ENCODE measurements at regions not wholly inside any gene's neighbourhood (a gene's known extent, or its start where the extent isn't known, plus 50 kb on each side); places are given as distances from the start of the nearest gene placed in this dataset.
"Not testable (repeated sequence)": the region's sequence is repeated elsewhere in the genome, so short reads cannot be mapped to it uniquely, and the experiment has no call there.

- no peak for DNase-seq
Measured at GRCh38 chr5:92977846-92978540, 603.0 kb downstream of the NR2F1-AS1 start.

- DNase-seq = no peak
Measured at GRCh38 chr5:92976156-92976555, 604.9 kb downstream of the NR2F1-AS1 start.

DNA sequence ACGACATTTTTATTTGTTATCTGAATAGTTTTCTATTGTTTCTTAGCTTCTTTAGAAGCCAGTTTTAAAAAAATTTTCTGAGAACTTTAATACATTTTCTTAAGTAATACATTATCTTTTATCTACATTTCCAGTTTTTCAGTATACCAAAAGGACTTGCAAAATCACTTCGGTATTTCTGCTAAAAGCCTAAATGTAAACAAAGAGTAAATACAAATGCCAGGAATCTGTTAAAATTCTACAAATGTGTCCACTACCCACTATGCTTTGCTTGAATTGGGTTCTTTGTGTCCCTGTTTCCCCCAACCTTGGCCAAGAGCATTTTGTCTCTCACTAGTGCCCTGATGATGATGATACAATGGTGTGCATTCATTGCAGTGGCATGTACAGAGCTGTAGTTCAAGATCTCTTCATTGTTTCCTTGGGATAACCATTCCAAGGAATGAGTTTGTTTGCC, 611.2 kb downstream of the NR2F1-AS1 start:
- no peak for DNase-seq

- no peak for DNase-seq
Measured at GRCh38 chr5:92969191-92969780, 611.7 kb downstream of the NR2F1-AS1 start.

- DNase-seq = no peak
Measured at GRCh38 chr5:92963800-92964199, 617.2 kb downstream of the NR2F1-AS1 start.

DNA sequence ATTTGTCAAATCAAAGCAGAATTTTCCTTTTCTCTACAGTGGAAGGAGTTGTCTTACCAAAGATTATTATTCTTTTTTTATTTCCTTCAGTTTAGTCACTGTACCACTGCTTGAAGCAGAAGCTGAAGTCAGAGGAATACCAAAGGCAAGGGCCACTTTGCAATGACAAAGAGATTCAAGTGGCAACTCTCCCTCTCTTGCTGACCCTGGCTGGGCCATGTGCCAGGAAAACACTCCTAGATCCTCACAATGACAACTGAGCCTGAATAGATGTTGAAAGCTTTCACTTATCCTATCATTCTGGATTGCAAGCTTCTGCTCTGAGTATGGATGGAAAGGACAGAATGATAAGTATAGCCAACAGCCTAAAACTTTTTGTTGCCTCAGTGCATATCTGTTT, 618.3 kb downstream of the NR2F1-AS1 start:
- DNase-seq = no peak

- no peak for DNase-seq
Measured at GRCh38 chr5:92956886-92957285, 624.1 kb downstream of the NR2F1-AS1 start.

- DNase-seq = no peak
Measured at GRCh38 chr5:92952243-92952642, 628.8 kb downstream of the NR2F1-AS1 start.

- DNase-seq = no peak
Measured at GRCh38 chr5:92951746-92952145, 629.3 kb downstream of the NR2F1-AS1 start.

- DNase-seq = no peak
Measured at GRCh38 chr5:92946546-92946945, 634.5 kb downstream of the NR2F1-AS1 start.

- DNase-seq = no peak
Measured at GRCh38 chr5:92945605-92946097, 635.4 kb downstream of the NR2F1-AS1 start.

- DNase-seq = no peak
Measured at GRCh38 chr5:92944903-92945604, 636.0 kb downstream of the NR2F1-AS1 start.

GRCh38 chr5:92944337-92944736, 636.7 kb downstream of the NR2F1-AS1 start:
- no peak for DNase-seq

- DNase-seq = no peak
Measured at GRCh38 chr5:92942762-92943161, 638.3 kb downstream of the NR2F1-AS1 start.

- no peak for DNase-seq
Measured at GRCh38 chr5:92941806-92942205, 639.2 kb downstream of the NR2F1-AS1 start.

DNA sequence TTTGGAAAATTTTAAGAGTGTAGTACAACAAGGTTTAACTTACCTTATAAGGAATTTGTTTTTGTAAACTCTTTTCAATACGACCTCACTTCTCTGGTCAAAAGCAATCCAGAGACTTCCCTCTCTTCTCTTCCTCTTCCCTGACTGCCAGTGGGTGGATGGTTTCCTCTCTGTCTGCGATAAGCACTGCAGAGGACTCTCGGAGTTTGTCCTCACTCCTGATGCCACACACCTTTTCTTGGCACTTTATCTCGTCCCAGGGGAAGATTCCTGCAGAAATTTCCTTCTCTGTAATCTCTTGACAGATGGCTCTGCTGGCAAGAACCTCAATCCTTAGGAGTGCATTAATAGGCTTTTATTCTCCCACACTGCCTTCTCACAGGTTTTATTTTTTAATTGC, 641.6 kb downstream of the NR2F1-AS1 start:
- no peak for DNase-seq

GRCh38 chr5:92937396-92937795, 643.6 kb downstream of the NR2F1-AS1 start:
- not testable (repeated sequence) for DNase-seq

DNA sequence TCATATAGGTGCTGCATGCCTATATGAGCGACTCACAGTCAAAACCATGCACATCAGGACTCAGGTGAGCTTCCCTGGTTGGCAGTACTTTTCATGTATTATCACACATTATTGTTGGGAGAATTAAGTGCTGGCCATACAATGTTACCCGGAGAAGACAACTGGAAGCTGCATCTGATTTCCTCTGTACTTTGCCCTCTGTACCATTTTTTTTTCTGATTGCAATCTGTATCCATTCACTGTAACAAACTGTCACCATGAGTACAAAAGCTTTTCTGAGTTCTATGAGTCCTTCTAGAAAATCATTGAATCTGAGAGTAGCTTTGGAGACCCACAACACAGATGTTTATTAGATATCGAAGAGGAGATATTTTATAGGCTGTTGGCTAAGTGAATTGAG, 651.0 kb downstream of the NR2F1-AS1 start:
- no peak for DNase-seq

- no peak for DNase-seq
Measured at GRCh38 chr5:92927291-92927778, 653.7 kb downstream of the NR2F1-AS1 start.

DNA sequence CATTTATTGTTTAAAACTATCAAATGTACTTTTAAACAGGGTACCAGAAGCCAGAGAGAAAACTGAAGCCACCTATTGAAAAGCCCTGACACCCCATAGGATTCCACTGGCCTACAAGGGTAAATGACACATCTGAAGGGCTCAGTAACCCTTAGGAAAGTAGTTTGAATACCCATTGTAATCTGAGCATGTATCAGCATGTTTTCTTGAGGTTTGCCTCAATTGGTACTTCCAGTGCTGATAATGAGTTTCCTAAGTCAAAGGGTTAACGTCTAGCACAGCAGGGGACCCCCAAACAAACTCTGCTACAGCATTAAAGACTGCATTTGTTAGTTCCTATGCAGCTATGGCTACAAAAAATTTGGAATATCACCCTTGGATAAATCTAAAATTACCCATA, 657.1 kb downstream of the NR2F1-AS1 start:
- no peak for DNase-seq

GRCh38 chr5:92922231-92922967, 658.6 kb downstream of the NR2F1-AS1 start:
- DNase-seq = no peak

GRCh38 chr5:92917044-92917443, 664.0 kb downstream of the NR2F1-AS1 start:
- DNase-seq = no peak

DNA sequence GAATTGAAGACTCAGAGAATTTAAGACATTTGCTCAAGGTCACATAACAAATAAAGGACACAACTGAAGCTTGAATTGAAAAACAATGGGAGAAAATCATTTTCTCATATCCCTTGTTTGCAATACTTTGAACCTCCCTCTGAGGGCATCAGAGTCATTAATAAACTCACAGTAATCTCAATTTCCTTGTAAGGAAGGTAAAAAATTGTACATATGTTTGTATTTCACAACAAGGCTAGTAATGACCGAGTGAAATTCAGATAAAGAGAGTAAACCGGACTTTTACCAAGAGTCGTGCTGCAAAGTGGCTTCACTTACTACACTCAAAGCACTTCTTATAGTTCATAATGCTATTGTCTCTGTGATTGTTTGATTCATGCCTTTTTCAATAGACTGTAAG, 665.0 kb downstream of the NR2F1-AS1 start:
- DNase-seq = no peak
